GM18867 (cell line): ENCODE measurements at regions not wholly inside any gene's neighbourhood (a gene's known extent, or its start where the extent isn't known, plus 50 kb on each side); places are given as distances from the start of the nearest gene placed in this dataset.

ENCODE experiments used
- ATAC-seq: cut with Tn5 transposase; IDR thresholded peaks from one replicate; pipeline ENCODE4 v1.9.1; 2021; ENCODE audit warnings: mild to moderate bottlenecking, moderate library complexity; ENCODE audit not compliant: unreplicated experiment

DNA sequence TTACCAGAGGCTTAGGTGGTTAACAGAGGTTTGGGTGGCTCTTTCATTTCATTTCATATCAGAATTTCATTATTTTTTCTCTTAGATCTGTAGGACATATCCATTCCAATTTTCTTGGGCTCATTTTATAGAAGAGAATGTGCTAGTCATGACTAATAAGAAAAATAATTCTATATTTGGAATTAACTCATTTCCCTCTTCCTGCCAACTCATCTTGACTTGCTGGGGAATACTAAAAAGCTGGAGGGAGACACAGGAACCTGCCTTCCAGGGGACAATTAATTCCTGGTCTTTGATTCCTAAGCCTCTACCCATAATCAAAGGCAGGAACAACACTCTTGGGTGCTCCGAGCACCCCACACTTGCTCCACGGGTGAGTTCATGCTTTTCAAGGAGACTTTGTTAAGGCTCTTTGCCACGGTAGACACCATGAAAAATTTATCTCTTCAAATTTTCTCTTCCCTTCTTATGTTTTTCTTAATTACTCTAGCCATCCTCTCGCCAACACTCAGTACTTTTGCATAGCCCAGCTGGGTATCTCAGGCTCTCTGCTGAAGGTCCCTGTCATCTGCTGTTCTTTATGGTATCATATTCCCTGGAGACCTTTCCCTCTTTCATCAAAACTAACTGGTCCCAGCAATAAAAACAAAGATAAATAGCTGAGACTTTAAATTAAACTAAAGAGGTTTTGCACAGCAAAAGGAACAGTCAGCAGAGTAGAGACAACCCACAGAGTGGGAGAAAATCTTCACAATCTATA lies 273.9 kb downstream of the NPR3 start:
- ATAC-seq = no peak

DNA sequence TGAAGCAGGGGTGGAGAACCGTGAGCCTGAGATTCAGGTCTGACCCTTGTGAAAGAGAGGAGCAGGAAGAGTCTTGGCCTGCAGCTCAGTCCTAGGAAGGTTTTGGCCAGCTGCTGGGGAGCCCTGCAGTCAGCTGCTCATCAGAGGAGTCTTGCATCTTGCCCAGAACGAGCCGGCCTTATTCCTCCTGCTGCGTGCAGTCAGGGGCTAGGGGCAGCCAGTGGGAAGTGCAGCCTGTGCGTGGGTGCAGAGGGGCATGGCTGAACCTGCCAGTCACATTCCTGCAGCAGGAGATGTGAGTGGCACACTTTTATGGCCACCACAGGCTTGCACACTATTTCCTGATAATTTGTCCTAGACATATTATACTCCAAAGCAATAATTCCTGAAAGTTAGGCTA lies 278.7 kb downstream of the NPR3 start:
- no peak for ATAC-seq

DNA sequence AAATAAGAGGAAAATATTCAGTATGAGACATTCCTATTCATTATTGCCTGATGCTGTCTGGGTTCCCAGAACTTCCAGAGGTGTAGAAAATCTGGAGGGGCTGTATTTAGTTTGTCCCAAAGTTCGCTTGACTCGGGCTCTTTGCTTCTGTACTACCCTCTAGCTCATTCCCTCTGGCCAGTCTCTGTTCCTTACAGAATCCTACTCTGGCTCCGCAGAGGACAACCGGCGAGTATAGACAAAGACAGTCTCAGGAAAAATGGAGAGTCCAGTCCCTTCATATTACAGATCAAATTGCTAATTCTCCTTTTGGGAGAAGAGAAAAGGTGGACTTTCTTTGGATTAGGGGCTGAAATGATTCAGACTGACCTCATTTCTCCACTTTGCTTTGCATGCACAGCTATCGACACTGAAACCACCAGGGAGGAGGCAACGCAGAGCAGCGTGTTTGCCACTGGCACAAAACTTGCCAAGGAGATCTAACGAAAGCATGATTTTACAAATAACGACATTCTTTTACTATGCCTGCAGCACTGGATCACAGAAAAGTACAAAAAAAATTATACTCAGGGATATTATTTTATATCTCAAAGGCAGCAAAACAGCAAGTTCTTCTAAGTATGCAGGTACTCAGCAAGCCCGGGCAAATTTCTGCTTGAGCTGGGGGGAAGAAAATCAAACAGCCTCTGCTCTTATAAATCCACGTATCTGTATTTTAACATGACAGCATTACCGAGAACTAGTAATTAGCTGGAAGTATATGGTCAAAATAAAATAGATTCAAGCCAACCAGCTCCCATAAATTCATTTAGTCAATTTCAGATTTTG lies 279.7 kb downstream of the NPR3 start:
- no peak for ATAC-seq

DNA sequence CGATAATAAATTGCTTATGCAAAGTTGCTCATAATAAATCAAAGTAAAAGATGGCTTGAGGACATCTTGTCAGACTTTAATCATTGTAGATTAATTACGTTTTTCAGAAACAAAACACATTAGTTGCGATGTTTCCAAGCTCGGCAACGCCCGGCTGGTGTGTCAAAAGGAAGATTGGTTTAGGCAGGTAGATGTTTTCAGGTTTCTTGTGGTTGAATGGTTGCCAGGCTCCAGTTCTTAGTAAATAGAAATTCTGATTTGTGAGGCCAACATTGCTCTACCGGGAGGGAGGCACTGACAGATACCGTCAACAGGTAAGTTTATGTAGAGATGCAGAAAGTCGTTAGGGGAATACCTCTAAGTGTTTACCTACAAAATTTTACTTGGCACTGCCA lies 280.3 kb downstream of the NPR3 start:
- no peak for ATAC-seq

DNA sequence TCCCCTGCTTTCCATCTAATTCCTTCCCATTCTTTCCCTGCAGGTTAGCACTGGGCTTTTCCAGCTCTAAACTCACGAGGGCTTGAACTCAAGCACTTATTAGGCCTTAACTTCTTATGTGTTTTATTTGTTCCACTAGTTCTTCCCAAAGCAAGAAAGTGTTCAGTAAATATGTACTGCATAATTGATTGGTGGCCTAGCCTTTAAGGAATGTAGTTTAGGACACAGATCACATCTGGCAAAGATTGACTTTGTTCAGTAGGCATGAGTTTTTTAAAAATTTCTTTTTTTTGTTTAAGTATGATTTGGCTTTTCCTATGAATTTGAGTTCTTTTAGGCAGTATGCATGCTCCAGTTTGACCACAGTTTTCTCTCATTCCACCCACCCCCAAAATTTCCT lies 285.2 kb downstream of the NPR3 start:
- no peak for ATAC-seq

GRCh38 chr5:33008751-33009418 lies 297.8 kb downstream of the NPR3 start:
- no peak for ATAC-seq

DNA sequence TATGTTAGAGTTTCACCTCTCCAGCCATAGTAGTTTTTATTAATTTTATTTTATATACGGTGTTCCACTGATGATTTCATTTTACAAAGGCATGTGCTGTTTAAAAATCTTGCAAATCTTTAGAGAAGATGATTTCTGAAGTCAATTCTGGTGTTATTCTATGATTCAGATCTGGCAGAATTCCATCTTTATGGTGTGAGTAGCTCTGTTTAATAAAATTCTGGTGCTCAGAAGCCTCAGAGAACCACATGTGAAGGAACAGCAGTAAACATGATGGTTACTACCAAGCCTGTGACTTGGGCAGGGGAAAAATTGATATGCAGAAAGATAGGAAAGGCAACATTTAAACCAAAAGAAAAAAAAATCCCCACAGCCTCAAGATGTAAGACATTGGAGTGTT lies 299.7 kb downstream of the NPR3 start:
- no peak for ATAC-seq

DNA sequence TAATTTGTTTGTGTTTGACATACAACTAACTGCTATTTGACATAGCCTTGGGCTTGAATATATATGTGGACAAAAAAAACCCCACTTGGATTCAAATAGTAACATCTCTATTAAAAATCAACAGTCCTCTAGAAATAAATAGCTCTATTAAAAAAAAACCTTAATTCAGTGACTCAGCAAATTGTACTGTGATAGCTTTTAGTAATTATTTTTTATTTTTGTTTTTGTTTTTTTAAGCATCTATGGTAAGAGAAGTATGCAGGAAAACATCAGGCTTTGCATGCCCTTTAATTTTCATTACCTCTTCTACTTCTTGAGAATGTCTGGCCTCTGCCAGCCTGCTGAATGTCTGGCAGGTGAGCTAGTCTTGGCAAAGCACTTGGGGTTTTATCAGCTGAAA lies 300.7 kb downstream of the NPR3 start:
- ATAC-seq = no peak

DNA sequence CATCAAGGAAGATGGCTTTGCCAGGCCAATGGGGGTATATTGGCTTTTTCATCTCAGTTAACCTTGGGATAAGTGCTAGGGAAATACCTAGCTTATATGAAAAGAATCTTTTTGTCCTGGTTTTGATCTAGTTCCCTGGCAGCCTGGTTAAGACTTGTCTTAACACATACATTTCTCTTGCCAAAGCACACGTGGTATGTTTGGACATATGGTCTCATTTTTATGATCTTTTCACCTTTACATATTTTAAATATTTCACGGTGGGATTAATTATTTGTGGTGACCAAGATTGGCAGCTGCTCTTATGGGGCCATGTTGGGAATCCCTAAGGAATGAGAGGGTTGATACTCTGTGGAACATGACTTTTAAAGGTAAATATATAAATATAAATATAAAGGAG lies 312.5 kb downstream of the NPR3 start:
- ATAC-seq = no peak

- ATAC-seq = no peak
Measured at GRCh38 chr5:33032271-33033070, 321.4 kb downstream of the NPR3 start.

DNA sequence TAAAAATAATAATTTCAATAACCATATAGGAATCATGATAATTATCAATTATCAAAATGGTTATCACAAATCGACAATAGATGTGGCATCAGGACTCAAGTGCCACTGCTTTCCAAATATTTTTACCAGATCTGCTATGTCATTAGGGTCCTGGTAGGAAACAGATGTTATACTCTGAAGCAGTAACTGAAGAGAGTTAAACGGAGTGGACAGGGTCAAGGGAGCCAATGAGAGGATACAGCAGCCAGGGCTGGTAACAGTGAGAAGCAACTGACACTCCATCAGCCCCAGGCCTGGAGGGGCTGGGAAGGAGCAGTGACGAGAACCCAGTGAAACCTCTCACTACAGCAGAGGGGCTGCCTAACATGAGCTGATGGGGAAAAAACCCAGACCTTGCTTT lies 322.4 kb downstream of the NPR3 start:
- ATAC-seq = no peak

DNA sequence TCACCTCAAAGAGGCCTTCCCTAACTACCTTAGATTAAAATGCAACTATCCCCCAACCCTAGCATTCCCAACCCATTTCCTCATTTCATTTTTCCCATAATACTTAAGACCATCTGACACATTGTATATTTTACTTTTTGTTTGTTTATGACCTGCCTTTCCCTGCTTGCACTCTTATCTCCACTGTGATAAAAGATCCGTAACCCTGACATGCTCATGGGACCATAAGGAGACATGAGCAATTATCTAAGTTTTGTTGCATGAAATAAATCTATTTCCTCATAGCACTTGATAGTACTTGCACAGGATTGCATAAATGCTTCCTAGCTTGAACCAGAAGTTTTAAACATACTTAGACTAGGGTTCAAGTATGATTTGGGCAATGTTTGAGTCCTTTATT lies 323.7 kb downstream of the NPR3 start:
- no peak for ATAC-seq

- no peak for ATAC-seq
Measured at GRCh38 chr5:33035851-33036527, 324.9 kb downstream of the NPR3 start.

DNA sequence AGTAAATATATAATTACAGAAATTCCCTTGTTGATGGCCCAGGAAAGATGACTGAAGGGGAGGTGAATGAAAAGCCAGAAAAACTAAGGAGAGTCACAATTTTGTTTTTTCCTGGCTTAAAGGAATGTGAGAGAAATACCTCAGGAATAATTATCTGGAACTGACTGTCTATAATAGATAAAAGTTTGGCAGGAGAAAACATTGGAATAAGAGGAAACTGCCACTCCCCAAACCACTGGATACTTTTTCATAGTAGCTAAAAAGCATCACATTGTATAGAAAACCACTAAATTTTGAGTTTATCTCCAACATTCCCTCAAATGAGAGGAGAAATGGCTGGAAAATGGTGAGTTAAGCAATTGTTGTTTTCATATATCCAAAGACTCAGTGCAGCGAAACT lies 326.0 kb downstream of the NPR3 start:
- no peak for ATAC-seq

DNA sequence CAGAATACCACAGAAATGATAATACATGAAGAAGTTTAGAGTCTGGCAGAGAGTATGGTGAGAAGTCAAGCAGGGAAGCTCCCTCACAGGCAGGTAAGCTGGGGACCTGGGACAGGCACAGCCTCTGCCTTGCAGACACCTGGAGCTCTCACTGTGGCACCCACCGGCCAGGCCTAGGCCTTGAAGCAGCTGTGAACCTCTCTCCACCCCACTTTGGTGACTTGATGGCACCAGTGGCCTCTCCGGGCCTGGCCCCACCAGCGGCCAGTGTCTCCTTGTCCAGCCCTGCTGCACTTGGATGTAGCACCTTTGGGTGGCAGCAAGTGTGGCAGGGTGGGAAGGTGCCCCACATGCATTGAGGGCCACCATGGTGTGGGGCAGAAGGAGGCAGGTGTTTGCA lies 330.5 kb downstream of the NPR3 start:
- ATAC-seq = no peak

DNA sequence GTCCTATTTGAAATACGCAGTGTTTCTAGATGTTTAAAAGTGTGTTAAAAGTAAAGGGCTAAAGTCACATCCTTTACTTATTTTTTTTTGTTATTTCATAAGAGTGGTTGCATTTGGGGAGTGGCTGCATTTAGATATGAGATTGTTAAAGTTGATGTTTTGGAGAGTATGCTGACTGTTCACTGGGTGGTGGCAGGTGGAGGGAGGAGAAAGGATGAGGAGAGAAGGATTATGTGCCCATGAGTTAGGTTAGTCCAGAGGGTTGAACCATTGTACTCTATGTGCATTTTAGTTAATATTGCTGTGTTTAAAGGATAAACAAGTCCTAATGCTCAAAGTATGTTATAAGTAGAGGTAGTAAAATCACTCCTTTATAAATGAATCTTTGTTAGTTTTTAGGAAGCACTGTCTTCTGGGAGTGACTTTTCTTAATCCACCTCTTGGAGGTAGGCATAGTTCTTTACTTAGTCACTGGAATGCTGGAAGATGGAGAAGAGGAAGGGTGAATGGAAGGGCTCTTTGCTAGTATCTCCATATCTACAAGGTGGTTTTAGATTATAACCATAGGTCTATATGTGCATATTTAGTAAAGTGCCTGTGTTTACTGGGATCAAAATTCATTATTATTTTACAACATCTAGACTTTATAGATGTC lies 332.3 kb downstream of the NPR3 start:
- no peak for ATAC-seq

- ATAC-seq = no peak
Measured at GRCh38 chr5:33046091-33046490, 335.0 kb downstream of the NPR3 start.

DNA sequence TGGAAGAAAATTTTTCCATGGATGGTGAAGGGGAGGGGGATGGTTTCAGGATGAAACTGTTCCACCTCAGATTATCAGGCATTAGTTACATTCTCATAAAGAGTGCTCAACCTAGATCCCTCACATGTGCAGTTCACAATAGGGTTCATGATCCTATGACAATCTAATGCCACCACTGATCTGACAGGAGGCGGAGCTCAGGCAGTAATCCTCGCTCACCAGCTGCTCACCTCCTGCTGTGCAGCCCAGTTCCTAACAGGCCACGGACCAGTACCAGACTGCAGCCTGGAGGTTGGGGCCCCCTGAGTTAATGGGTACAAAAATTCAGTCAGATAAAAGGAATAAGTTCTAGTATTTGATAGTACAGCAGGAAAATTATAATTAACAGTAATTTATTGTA lies 337.2 kb downstream of the NPR3 start:
- no peak for ATAC-seq

- ATAC-seq = no peak
Measured at GRCh38 chr5:33049298-33049697, 338.2 kb downstream of the NPR3 start.

- no peak for ATAC-seq
Measured at GRCh38 chr5:33049842-33050241, 338.7 kb downstream of the NPR3 start.
